ENCODE measurements at regions not wholly inside any gene's neighbourhood (a gene's known extent, or its start where the extent isn't known, plus 50 kb on each side); places are given as distances from the start of the nearest gene placed in this dataset.
"Not testable (repeated sequence)": the region's sequence is repeated elsewhere in the genome, so short reads cannot be mapped to it uniquely, and the experiment has no call there.

- DNase-seq: no peak
These were observed 381.6 kb downstream of the NYAP2 start for GRCh38 chr2:225781145-225781544.

- DNase-seq: no peak
These were observed 380.3 kb downstream of the NYAP2 start for GRCh38 chr2:225779829-225780228.

- DNase-seq: no peak
These were observed 373.6 kb downstream of the NYAP2 start for GRCh38 chr2:225773148-225773547.

- DNase-seq: no peak
These were observed 372.2 kb downstream of the NYAP2 start for GRCh38 chr2:225771701-225772100.

GRCh38 chr2:225768741-225769140, 369.2 kb downstream of the NYAP2 start:
- DNase-seq: no peak

- no peak for DNase-seq
These were observed 366.9 kb downstream of the NYAP2 start for GRCh38 chr2:225766431-225766830.

- no peak for DNase-seq
These were observed 366.3 kb downstream of the NYAP2 start for GRCh38 chr2:225765820-225766219.

- no peak for DNase-seq
These were observed 364.8 kb downstream of the NYAP2 start for GRCh38 chr2:225764346-225764745.

GRCh38 chr2:225763711-225764110, 364.2 kb downstream of the NYAP2 start:
- no peak for DNase-seq

- DNase-seq: no peak
These were observed 361.9 kb downstream of the NYAP2 start for GRCh38 chr2:225761396-225761795.

- DNase-seq: no peak
These were observed 357.7 kb downstream of the NYAP2 start for GRCh38 chr2:225757248-225757647.

- DNase-seq: no peak
These were observed 356.7 kb downstream of the NYAP2 start for GRCh38 chr2:225756198-225756597.

GRCh38 chr2:225748609-225749008, 349.1 kb downstream of the NYAP2 start:
- DNase-seq: no peak

GRCh38 chr2:225743996-225744395, 344.5 kb downstream of the NYAP2 start:
- not testable (repeated sequence) for DNase-seq

- DNase-seq: no peak
These were observed 343.0 kb downstream of the NYAP2 start for GRCh38 chr2:225742487-225742886.

GRCh38 chr2:225740086-225740485, 340.6 kb downstream of the NYAP2 start:
- DNase-seq: no peak

GRCh38 chr2:225739328-225739727, 339.8 kb downstream of the NYAP2 start:
- DNase-seq: no peak

- no peak for DNase-seq
These were observed 339.2 kb downstream of the NYAP2 start for GRCh38 chr2:225738735-225739134.

GRCh38 chr2:225737556-225737955, 338.0 kb downstream of the NYAP2 start:
- DNase-seq: no peak

GRCh38 chr2:225735844-225736243, 336.3 kb downstream of the NYAP2 start:
- no peak for DNase-seq

- no peak for DNase-seq
These were observed 326.2 kb downstream of the NYAP2 start for GRCh38 chr2:225725726-225726125.

Data from CD4-positive, alpha-beta T cell treated with Interleukin-21 for 1 hour (primary cell).